Gastrocnemius medialis (tissue), 4 donors: ENCODE measurements at regions not wholly inside any gene's neighbourhood (a gene's known extent, or its start where the extent isn't known, plus 50 kb on each side); places are given as distances from the start of the nearest gene placed in this dataset.

ENCODE experiments used
- POLR2A ChIP-seq, 2 donors: fragments of 450-650 bp; IDR thresholded peaks; one replicate each; pipeline ENCODE4 v1.6.1; 2017; ENCODE audit warnings: antibody characterized with exemption in 2 of 2, mild to moderate bottlenecking in 2 of 2, moderate library complexity in 2 of 2
- TF ChIP-seq, protein P1 (sequence below), 5 experiments: fragments of 450-650 bp in 3 of 5; fragments of 200-600 bp in 2 of 5; sonication (generic) in 2 of 5; IDR thresholded peaks in 4 of 5; conservative IDR thresholded peaks in 1 of 5; 1 replicate in 4 of 5; 2 replicates in 1 of 5; pipeline ENCODE4 v1.5.1; 2016 to 2019; ENCODE audit warnings: antibody characterized with exemption in 5 of 5, mild to moderate bottlenecking in 3 of 5, moderate library complexity in 3 of 5

DNA sequence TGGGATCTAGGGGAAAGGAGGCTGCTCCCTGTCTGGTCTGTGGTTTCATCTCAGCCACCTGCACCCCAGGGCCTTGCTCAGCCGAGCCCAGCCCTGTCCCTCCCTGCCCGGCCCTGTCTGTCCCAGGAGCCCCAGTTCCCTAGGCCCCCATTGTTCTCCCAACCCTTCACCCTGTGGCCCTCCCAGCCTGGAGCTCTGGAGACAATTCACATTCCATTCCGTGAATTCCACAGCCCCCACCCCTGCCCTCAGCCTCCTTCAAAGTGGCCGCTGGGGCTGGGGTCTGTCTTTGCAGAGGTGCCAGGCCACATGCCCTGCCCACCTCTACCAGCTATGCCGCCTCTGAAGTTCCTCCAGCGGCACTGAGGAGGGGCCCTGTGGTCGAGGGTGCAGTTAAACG is 77.9 kb upstream of the WNT11 start:
- TF ChIP-seq, protein P1, sequence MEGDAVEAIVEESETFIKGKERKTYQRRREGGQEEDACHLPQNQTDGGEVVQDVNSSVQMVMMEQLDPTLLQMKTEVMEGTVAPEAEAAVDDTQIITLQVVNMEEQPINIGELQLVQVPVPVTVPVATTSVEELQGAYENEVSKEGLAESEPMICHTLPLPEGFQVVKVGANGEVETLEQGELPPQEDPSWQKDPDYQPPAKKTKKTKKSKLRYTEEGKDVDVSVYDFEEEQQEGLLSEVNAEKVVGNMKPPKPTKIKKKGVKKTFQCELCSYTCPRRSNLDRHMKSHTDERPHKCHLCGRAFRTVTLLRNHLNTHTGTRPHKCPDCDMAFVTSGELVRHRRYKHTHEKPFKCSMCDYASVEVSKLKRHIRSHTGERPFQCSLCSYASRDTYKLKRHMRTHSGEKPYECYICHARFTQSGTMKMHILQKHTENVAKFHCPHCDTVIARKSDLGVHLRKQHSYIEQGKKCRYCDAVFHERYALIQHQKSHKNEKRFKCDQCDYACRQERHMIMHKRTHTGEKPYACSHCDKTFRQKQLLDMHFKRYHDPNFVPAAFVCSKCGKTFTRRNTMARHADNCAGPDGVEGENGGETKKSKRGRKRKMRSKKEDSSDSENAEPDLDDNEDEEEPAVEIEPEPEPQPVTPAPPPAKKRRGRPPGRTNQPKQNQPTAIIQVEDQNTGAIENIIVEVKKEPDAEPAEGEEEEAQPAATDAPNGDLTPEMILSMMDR (IDR thresholded peaks at IDR 0.05 in 4 of 5, conservative IDR thresholded peaks at IDR 0.05 in 1 of 5): no peak
- no peak for TF ChIP-seq POLR2A (IDR thresholded peaks at IDR 0.05)
